Stimulated activated naive CD8-positive, alpha-beta T cell treated with anti-CD3 and anti-CD28 coated beads, Interleukin-15, amount 100 ng/mL, for 72 hours (primary cell): ENCODE measurements at regions not wholly inside any gene's neighbourhood (a gene's known extent, or its start where the extent isn't known, plus 50 kb on each side); places are given as distances from the start of the nearest gene placed in this dataset.
A peak's percentile ranks its signal among the peaks of the same experiment; 100 is the strongest.

Source experiments
- ATAC-seq: fragments of 150-1000 bp; cut with Tn5 transposase; 2 replicates; pipeline ENCODE4 v1.10.0; 2021; ENCODE audit warnings: mild to moderate bottlenecking, moderate library complexity
- DNase-seq, 2 donors: peaks; one replicate each; pipeline ENCODE4 v3.0.0; 2021 to 2022
- H3K27ac Mint-ChIP-seq, 2 donors: one replicate each; pipeline ENCODE4 v1.8.0; 2022; ENCODE audit warnings: mild to moderate bottlenecking in 2 of 2, mixed read lengths in 2 of 2, moderate library complexity in 2 of 2
- H3K27me3 Mint-ChIP-seq: one replicate; pipeline ENCODE4 v1.8.0; 2022; ENCODE audit warnings: mixed read lengths
- H3K4me1 Mint-ChIP-seq: one replicate; pipeline ENCODE4 v1.8.0; 2022; ENCODE audit warnings: mild to moderate bottlenecking, mixed read lengths
- H3K4me3 Mint-ChIP-seq, 2 donors: one replicate each; pipeline ENCODE4 v1.8.0; 2022; ENCODE audit warnings: mild to moderate bottlenecking in 2 of 2, mixed read lengths in 2 of 2, moderate library complexity in 1 of 2
- H3K9me3 Mint-ChIP-seq, 2 donors: one replicate each; pipeline ENCODE4 v1.8.0; 2022; ENCODE audit warnings: mixed read lengths in 2 of 2

GRCh38 chr11:95284057-95285052 is 53.4 kb upstream of the SESN3 start:
- H3K27ac Mint-ChIP-seq = peak overlapping the region in 1 of 2 donors; percentile 81
- H3K9me3 Mint-ChIP-seq = no peaks in the 10 kb centered on the region
- ATAC-seq = peak; percentile 28
- H3K27me3 Mint-ChIP-seq = peaks cover 11% of the 10 kb centered on the region
- H3K4me3 Mint-ChIP-seq = no peak overlapping the region
- H3K4me1 Mint-ChIP-seq = peaks cover 7% of the 10 kb centered on the region
- no peak for DNase-seq

- peaks cover 11% of the 10 kb centered on the region for H3K27me3 Mint-ChIP-seq
- no peak overlapping the region for H3K4me3 Mint-ChIP-seq
- H3K9me3 Mint-ChIP-seq = no peaks in the 10 kb centered on the region
- no peak overlapping the region for H3K27ac Mint-ChIP-seq
- ATAC-seq (no peak), DNase-seq (no peak)
- peaks cover 7% of the 10 kb centered on the region for H3K4me1 Mint-ChIP-seq
Measured at GRCh38 chr11:95283650-95284049, 52.6 kb upstream of the SESN3 start.

GRCh38 chr11:95283146-95283545 is 52.1 kb upstream of the SESN3 start:
- DNase-seq = no peak
- Mint-ChIP-seq H3K27ac (no peak overlapping the region), H3K9me3 (no peaks in the 10 kb centered on the region), H3K4me1 (peaks cover 7% of the 10 kb centered on the region), H3K27me3 (peaks cover 11% of the 10 kb centered on the region), H3K4me3 (no peak overlapping the region)
- ATAC-seq = no peak

GRCh38 chr11:95282291-95282751 is 51.3 kb upstream of the SESN3 start:
- no peak overlapping the region for H3K27ac Mint-ChIP-seq
- H3K27me3 Mint-ChIP-seq = peaks cover 11% of the 10 kb centered on the region
- no peaks in the 10 kb centered on the region for H3K9me3 Mint-ChIP-seq
- peaks cover 7% of the 10 kb centered on the region for H3K4me1 Mint-ChIP-seq
- ATAC-seq (no peak), DNase-seq (no peak)
- no peak overlapping the region for H3K4me3 Mint-ChIP-seq
